IMR-90 (cell line): ENCODE measurements at regions not wholly inside any gene's neighbourhood (a gene's known extent, or its start where the extent isn't known, plus 50 kb on each side); places are given as distances from the start of the nearest gene placed in this dataset.

ENCODE experiments used
- ATAC-seq: fragments of 200-7000 bp; cut with Tn5 transposase; 2 replicates; pipeline ENCODE4 v1.9.1; 2020; ENCODE audit warnings: low read depth, mild to moderate bottlenecking, moderate library complexity
- BruUV-seq: library from RNA; stranded (reverse); fragments of 400-500 nt; replicated peaks from 2 replicates; lab custom pipeline; 2021; lab: Mats Ljungman, UMichigan
- CTCF ChIA-PET: fragments of 300-600 bp; formaldehyde crosslinking; extraction: SDS; loops from one replicate; lab custom pipeline; 2021; ENCODE audit warnings: antibody characterized with exemption; lab: Yijun Ruan, JAX
- POLR2A ChIA-PET: fragments of 300-600 bp; sonication (Branson Sonifier 250); formaldehyde crosslinking; loops from one replicate; lab custom pipeline; 2022; ENCODE audit warnings: antibody characterized with exemption; ENCODE audit not compliant: unreplicated experiment; lab: Charles Lee
- DNase-seq: peaks from one replicate; pipeline ENCODE4 v3.0.0; 2013
- H2AFZ ChIP-seq: replicated peaks from 2 replicates; pipeline ENCODE3; 2013; ENCODE audit warnings: low read length, mild to moderate bottlenecking; ENCODE audit not compliant: poor library complexity
- H2AK5ac ChIP-seq: 2 replicates; pipeline ENCODE4 v1.6.1; 2013; ENCODE audit warnings: low read depth, low read length, inconsistent platforms
- H2AK9ac ChIP-seq: replicated peaks from 2 replicates; pipeline ENCODE3; 2013; ENCODE audit warnings: mild to moderate bottlenecking, low read depth, low read length, moderate library complexity; ENCODE audit not compliant: poor library complexity
- H2BK120ac ChIP-seq: 2 replicates; pipeline ENCODE4 v1.6.1; 2013; ENCODE audit warnings: low read depth, low read length, inconsistent platforms
- H2BK15ac ChIP-seq: 3 replicates; pipeline ENCODE4 v1.6.1; 2013; ENCODE audit warnings: low read depth, low read length, inconsistent platforms
- H2BK20ac ChIP-seq: 2 replicates; pipeline ENCODE4 v1.6.1; 2013; ENCODE audit warnings: low read depth, mild to moderate bottlenecking, inconsistent platforms, low read length, moderate library complexity
- H2BK5ac ChIP-seq: 2 replicates; pipeline ENCODE4 v1.6.1; 2013; ENCODE audit warnings: mild to moderate bottlenecking, low read depth, low read length, inconsistent platforms; ENCODE audit not compliant: poor library complexity, severe bottlenecking
- H3K14ac ChIP-seq: replicated peaks from 2 replicates; pipeline ENCODE4 v1.6.1; 2013; ENCODE audit warnings: low read depth, low read length, inconsistent platforms
- H3K18ac ChIP-seq: 2 replicates; pipeline ENCODE4 v1.6.1; 2013; ENCODE audit warnings: low read depth, low read length, control low read depth
- H3K23ac ChIP-seq: 2 replicates; pipeline ENCODE4 v1.6.1; 2013; ENCODE audit warnings: low read depth, low read length, inconsistent platforms
- H3K27ac ChIP-seq: 2 replicates; pipeline ENCODE4 v1.5.1; 2013; ENCODE audit warnings: mild to moderate bottlenecking, control low read depth, low read length; ENCODE audit not compliant: insufficient read depth
- H3K27me3 ChIP-seq: 2 replicates; pipeline ENCODE4 v1.6.1; 2013; ENCODE audit warnings: low read length; ENCODE audit not compliant: control insufficient read depth, insufficient read depth
- H3K36me3 ChIP-seq: 2 replicates; pipeline ENCODE4 v1.6.1; 2013; ENCODE audit warnings: low read length, mixed read lengths; ENCODE audit not compliant: control insufficient read depth, insufficient read depth
- H3K4ac ChIP-seq: 2 replicates; pipeline ENCODE4 v1.6.1; 2013; ENCODE audit warnings: low read depth, low read length, inconsistent platforms
- H3K4me1 ChIP-seq: 2 replicates; pipeline ENCODE4 v1.6.1; 2013; ENCODE audit warnings: low read length, mixed read lengths; ENCODE audit not compliant: control insufficient read depth, insufficient read depth
- H3K4me2 ChIP-seq: 2 replicates; pipeline ENCODE4 v1.6.1; 2013; ENCODE audit warnings: low read depth, mild to moderate bottlenecking, control low read depth, low read length, moderate library complexity
- H3K4me3 ChIP-seq: 2 replicates; pipeline ENCODE4 v1.5.1; 2013; ENCODE audit warnings: low read depth, mild to moderate bottlenecking, control low read depth, low read length, moderate library complexity; ENCODE audit not compliant: insufficient read depth
- H3K56ac ChIP-seq: 2 replicates; pipeline ENCODE4 v1.6.1; 2013; ENCODE audit warnings: low read length, inconsistent platforms; ENCODE audit not compliant: insufficient read depth; ENCODE audit errors: extremely low read depth
- H3K79me1 ChIP-seq, 2 experiments: 2 replicates each; pipeline ENCODE4 v1.6.1; 2013; ENCODE audit warnings: low read length in 2 of 2, inconsistent platforms in 1 of 2, low read depth in 1 of 2
- H3K9ac ChIP-seq: 2 replicates; pipeline ENCODE4 v1.6.1; 2013; ENCODE audit warnings: low read depth, low read length, control low read depth
- H3K9me1 ChIP-seq: 2 replicates; pipeline ENCODE4 v1.6.1; 2013; ENCODE audit warnings: low read length, inconsistent platforms; ENCODE audit not compliant: insufficient read depth
- H3K9me3 ChIP-seq: 2 replicates; pipeline ENCODE4 v1.6.1; 2013; ENCODE audit warnings: low read length; ENCODE audit not compliant: control insufficient read depth, insufficient read depth
- H4K20me1 ChIP-seq: 2 replicates; pipeline ENCODE4 v1.6.1; 2013; ENCODE audit warnings: low read length, inconsistent platforms; ENCODE audit not compliant: insufficient read depth
- H4K5ac ChIP-seq: 2 replicates; pipeline ENCODE4 v1.6.1; 2013; ENCODE audit warnings: mild to moderate bottlenecking, low read depth, low read length, control low read depth
- H4K8ac ChIP-seq, 2 experiments: 2 replicates each; pipeline ENCODE4 v1.6.1; 2013; ENCODE audit warnings: low read depth in 2 of 2, low read length in 2 of 2, control low read depth in 1 of 2, inconsistent platforms in 1 of 2
- H4K91ac ChIP-seq: 2 replicates; pipeline ENCODE4 v1.6.1; 2013; ENCODE audit warnings: low read depth, low read length, inconsistent platforms; ENCODE audit not compliant: insufficient read depth
- BHLHE40 ChIP-seq: fragments of 150-350 bp; IDR thresholded peaks from 2 replicates; pipeline ENCODE4 v1.6.1; 2016; ENCODE audit warnings: mild to moderate bottlenecking, low read depth, low read length
- CEBPB ChIP-seq: IDR thresholded peaks from 2 replicates; pipeline ENCODE4 v1.6.1; 2012; ENCODE audit warnings: low read depth, low read length, improper control_type of control experiment
- CHD1 ChIP-seq: IDR thresholded peaks from 2 replicates; pipeline ENCODE4 v1.6.1; 2012; ENCODE audit warnings: low read depth, low read length, improper control_type of control experiment
- CTCF ChIP-seq: conservative IDR thresholded peaks from 2 replicates; pipeline ENCODE4 v1.5.1; 2012; ENCODE audit warnings: mild to moderate bottlenecking, low read depth, low read length, improper control_type of control experiment
- FOS ChIP-seq: fragments of 150-350 bp; IDR thresholded peaks from 2 replicates; pipeline ENCODE4 v1.6.1; 2016; ENCODE audit warnings: low read depth, low read length
- MXI1 ChIP-seq: IDR thresholded peaks from 2 replicates; pipeline ENCODE4 v1.6.1; 2012; ENCODE audit warnings: low read depth, mild to moderate bottlenecking, low read length, moderate library complexity, borderline replicate concordance
- NFE2L2 ChIP-seq: fragments of 150-350 bp; IDR thresholded peaks from 2 replicates; pipeline ENCODE4 v1.6.1; 2016; ENCODE audit warnings: low read depth, mild to moderate bottlenecking, low read length
- RAD21 ChIP-seq: IDR thresholded peaks from 2 replicates; pipeline ENCODE4 v1.6.1; 2012; ENCODE audit warnings: low read length, improper control_type of control experiment
- RCOR1 ChIP-seq: IDR thresholded peaks from 2 replicates; pipeline ENCODE4 v1.6.1; 2012; ENCODE audit warnings: mild to moderate bottlenecking, low read length, improper control_type of control experiment; ENCODE audit not compliant: insufficient replicate concordance
- SMC3 ChIP-seq: fragments of 150-350 bp; IDR thresholded peaks from 2 replicates; pipeline ENCODE4 v1.6.1; 2016; ENCODE audit warnings: low read depth, mild to moderate bottlenecking, antibody characterized with exemption, low read length, moderate library complexity
- WGBS, 2 experiments: methylation state at CpG; one replicate each; pipeline versions ENCODE4 v1.1.5 to v1.1.7; 2013; ENCODE audit warnings: missing lambda C conversion rate in 2 of 2; ENCODE audit not compliant: insufficient read length in 1 of 2; ENCODE audit errors: extremely low coverage in 2 of 2; 5-methylcytosine and 5-hydroxymethylcytosine counted together
- dilution Hi-C: fragments of 300-500 bp; cut with HindIII; formaldehyde crosslinking; loops from one replicate; pipeline ENCODE4 v1.14.3; 2018; ENCODE audit warnings: low sequenced_read_pairs; ENCODE audit not compliant: unreplicated experiment
- in situ Hi-C: fragments of 300-500 bp; cut with MboI; formaldehyde crosslinking; loops from 3 replicates; pipeline ENCODE4 v1.14.3; 2019; ENCODE audit warnings: low sequenced_read_pairs, inconsistent platforms, mixed read lengths
- intact Hi-C: fragments of 100-400 bp; cut with micrococcal nuclease; formaldehyde crosslinking; loops from 2 replicates; pipeline ENCODE4 v1.10.0; 2022
- TF ChIP-seq, protein P1 (sequence below): fragments of 150-350 bp; IDR thresholded peaks from 2 replicates; pipeline ENCODE4 v1.6.1; 2016; ENCODE audit warnings: low read depth, mild to moderate bottlenecking, low read length, moderate library complexity, borderline replicate concordance
- TF ChIP-seq, protein P2 (sequence below): fragments of 150-350 bp; IDR thresholded peaks from 2 replicates; pipeline ENCODE4 v1.6.1; 2017; ENCODE audit warnings: mild to moderate bottlenecking, antibody characterized with exemption, low read length, low read depth

DNA sequence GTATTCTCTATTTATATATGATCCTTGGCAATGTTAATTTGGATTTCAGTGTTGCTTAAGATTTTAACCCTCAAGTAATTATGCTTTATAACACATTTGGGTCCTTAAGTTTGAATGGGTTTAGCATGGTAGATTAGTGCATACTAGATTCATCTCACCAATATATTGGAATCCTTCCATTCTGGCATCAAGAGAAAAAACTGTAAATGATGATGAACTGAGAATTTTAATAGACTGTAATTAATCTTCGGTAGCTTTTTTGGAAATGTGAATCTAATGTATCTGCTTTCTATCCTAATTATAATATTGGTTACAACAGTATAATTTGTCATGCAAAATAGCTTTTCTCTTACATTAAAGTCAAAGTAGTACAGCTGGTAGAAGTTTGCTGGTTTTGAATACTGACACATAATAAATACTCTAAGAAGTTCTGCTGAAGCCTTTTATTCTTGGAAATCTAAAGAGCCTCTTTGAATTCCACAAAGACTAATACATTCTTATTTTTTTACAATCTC lies 279.8 kb downstream of the AMY1C start:
- Histone ChIP-seq H3K9ac (no peak overlapping the region), H3K56ac (no peak overlapping the region), H2AFZ (no peak overlapping the region), H3K4me3 (no peak overlapping the region), H4K20me1 (no peaks in the 10 kb centered on the region), H4K8ac (no peak overlapping the region), H4K91ac (no peak overlapping the region), H2AK9ac (no peak overlapping the region), H3K36me3 (no peaks in the 10 kb centered on the region), H2BK20ac (no peak overlapping the region), H3K4me2 (no peak overlapping the region), H3K9me1 (no peaks in the 10 kb centered on the region), H3K18ac (no peak overlapping the region), H3K14ac (no peak overlapping the region), H3K9me3 (no peaks in the 10 kb centered on the region), H3K23ac (no peak overlapping the region), H2BK15ac (no peak overlapping the region), H2BK5ac (no peak overlapping the region), H3K27ac (no peak overlapping the region), H2BK120ac (no peak overlapping the region), H3K27me3 (no peaks in the 10 kb centered on the region), H3K4ac (no peak overlapping the region), H4K5ac (no peak overlapping the region), H3K79me1 (no peaks in the 10 kb centered on the region), H2AK5ac (no peak overlapping the region), H3K4me1 (no peaks in the 10 kb centered on the region)
- dilution Hi-C loops (no loop called here), intact Hi-C loops (no loop called here), in situ Hi-C loops (no loop called here)
- DNase-seq: no peak
- no peak for ATAC-seq
- no TSS peak for BruUV-seq
- no CpG with 5 or more reads among the region's 1 CpG for WGBS, 2 experiments
- CTCF ChIA-PET: no interaction called here
- no peak for TF ChIP-seq MXI1
- no peak for TF ChIP-seq CHD1
- no peak for TF ChIP-seq CEBPB
- TF ChIP-seq RAD21: no peak
- TF ChIP-seq NFE2L2: no peak
- no peak for TF ChIP-seq RCOR1
- TF ChIP-seq FOS: no peak
- no peak for TF ChIP-seq CTCF
- TF ChIP-seq, protein P1, sequence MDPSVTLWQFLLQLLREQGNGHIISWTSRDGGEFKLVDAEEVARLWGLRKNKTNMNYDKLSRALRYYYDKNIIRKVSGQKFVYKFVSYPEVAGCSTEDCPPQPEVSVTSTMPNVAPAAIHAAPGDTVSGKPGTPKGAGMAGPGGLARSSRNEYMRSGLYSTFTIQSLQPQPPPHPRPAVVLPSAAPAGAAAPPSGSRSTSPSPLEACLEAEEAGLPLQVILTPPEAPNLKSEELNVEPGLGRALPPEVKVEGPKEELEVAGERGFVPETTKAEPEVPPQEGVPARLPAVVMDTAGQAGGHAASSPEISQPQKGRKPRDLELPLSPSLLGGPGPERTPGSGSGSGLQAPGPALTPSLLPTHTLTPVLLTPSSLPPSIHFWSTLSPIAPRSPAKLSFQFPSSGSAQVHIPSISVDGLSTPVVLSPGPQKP: no peak
- no peak for TF ChIP-seq SMC3
- TF ChIP-seq, protein P2, sequence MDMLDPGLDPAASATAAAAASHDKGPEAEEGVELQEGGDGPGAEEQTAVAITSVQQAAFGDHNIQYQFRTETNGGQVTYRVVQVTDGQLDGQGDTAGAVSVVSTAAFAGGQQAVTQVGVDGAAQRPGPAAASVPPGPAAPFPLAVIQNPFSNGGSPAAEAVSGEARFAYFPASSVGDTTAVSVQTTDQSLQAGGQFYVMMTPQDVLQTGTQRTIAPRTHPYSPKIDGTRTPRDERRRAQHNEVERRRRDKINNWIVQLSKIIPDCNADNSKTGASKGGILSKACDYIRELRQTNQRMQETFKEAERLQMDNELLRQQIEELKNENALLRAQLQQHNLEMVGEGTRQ: no peak
- TF ChIP-seq BHLHE40: no peak
- POLR2A ChIA-PET: no interaction called here
